Calu3 (cell line): ENCODE measurements at regions not wholly inside any gene's neighbourhood (a gene's known extent, or its start where the extent isn't known, plus 50 kb on each side); places are given as distances from the start of the nearest gene placed in this dataset.

Experiments
- BruUV-seq: library from RNA; stranded (reverse); fragments of 400-500 nt; replicated peaks from 2 replicates; lab custom pipeline; 2021; lab: Mats Ljungman, UMichigan
- CTCF ChIA-PET: fragments of 300-600 bp; sonication (Branson Sonifier 250); formaldehyde crosslinking; loops from one replicate; lab custom pipeline; 2022; ENCODE audit warnings: antibody characterized with exemption; lab: Charles Lee
- DNase-seq: peaks from one replicate; pipeline ENCODE4 v3.0.0; 2022
- H3K27ac Mint-ChIP-seq: one replicate; pipeline ENCODE4 v1.8.0; 2022; ENCODE audit warnings: mixed read lengths; ENCODE audit not compliant: unreplicated experiment
- H3K27me3 Mint-ChIP-seq: one replicate; pipeline ENCODE4 v1.8.0; 2022; ENCODE audit warnings: mixed read lengths; ENCODE audit not compliant: unreplicated experiment
- H3K36me3 Mint-ChIP-seq: one replicate; pipeline ENCODE4 v1.8.0; 2022; ENCODE audit warnings: mild to moderate bottlenecking, moderate library complexity, mixed read lengths; ENCODE audit not compliant: insufficient read depth, unreplicated experiment
- H3K4me1 Mint-ChIP-seq: one replicate; pipeline ENCODE4 v1.8.0; 2022; ENCODE audit warnings: mild to moderate bottlenecking, low read depth, mixed read lengths; ENCODE audit not compliant: unreplicated experiment
- H3K4me3 Mint-ChIP-seq: one replicate; pipeline ENCODE4 v1.8.0; 2022; ENCODE audit warnings: mild to moderate bottlenecking, low read depth, moderate library complexity, mixed read lengths; ENCODE audit not compliant: unreplicated experiment
- H3K9me3 Mint-ChIP-seq: one replicate; pipeline ENCODE4 v1.8.0; 2022; ENCODE audit warnings: low read depth, mixed read lengths; ENCODE audit not compliant: unreplicated experiment
- CTCF ChIP-seq: fragments of 200-600 bp; IDR thresholded peaks from one replicate; pipeline ENCODE4 v1.8.0; 2022; ENCODE audit warnings: antibody characterized with exemption; ENCODE audit not compliant: unreplicated experiment
- intact Hi-C: fragments of 100-400 bp; cut with micrococcal nuclease; formaldehyde crosslinking; loops from one replicate; pipeline ENCODE4 v1.10.0; 2022; ENCODE audit not compliant: unreplicated experiment

- CTCF ChIA-PET = interaction anchor here (1.1 kb wide), 1 partner anchor 125 kb away, joined by 3 read pairs; no protein-coding TSS in a partner anchor
- no peak overlapping the region for H3K27ac Mint-ChIP-seq
- intact Hi-C loops = no loop called here
- no peaks in the 10 kb centered on the region for H3K36me3 Mint-ChIP-seq
- DNase-seq = no peak
- no peak overlapping the region for H3K4me3 Mint-ChIP-seq
- no peaks in the 10 kb centered on the region for H3K27me3 Mint-ChIP-seq
- peaks cover 21% of the 10 kb centered on the region for H3K4me1 Mint-ChIP-seq
- no TSS peak for BruUV-seq
- no peak for TF ChIP-seq CTCF
- H3K9me3 Mint-ChIP-seq = no peaks in the 10 kb centered on the region
These were observed 87.8 kb upstream of the RBMS1 start for GRCh38 chr2:160581448-160581847.

GRCh38 chr2:160582081-160582480, 88.5 kb upstream of the RBMS1 start:
- Mint-ChIP-seq H3K4me1 (peaks cover 21% of the 10 kb centered on the region), H3K36me3 (no peaks in the 10 kb centered on the region), H3K27ac (no peak overlapping the region), H3K4me3 (no peak overlapping the region), H3K9me3 (no peaks in the 10 kb centered on the region), H3K27me3 (no peaks in the 10 kb centered on the region)
- no peak for DNase-seq
- no peak for TF ChIP-seq CTCF
- intact Hi-C loops = no loop called here
- BruUV-seq = no TSS peak
- CTCF ChIA-PET = no interaction called here

GRCh38 chr2:160582490-160583145, 89.0 kb upstream of the RBMS1 start:
- TF ChIP-seq CTCF = no peak
- Mint-ChIP-seq H3K27me3 (no peaks in the 10 kb centered on the region), H3K9me3 (no peaks in the 10 kb centered on the region), H3K36me3 (no peaks in the 10 kb centered on the region), H3K27ac (no peak overlapping the region), H3K4me3 (no peak overlapping the region), H3K4me1 (peaks cover 21% of the 10 kb centered on the region)
- intact Hi-C loops = no loop called here
- CTCF ChIA-PET = no interaction called here
- BruUV-seq = no TSS peak
- DNase-seq = no peak

GRCh38 chr2:160583146-160583535, 89.5 kb upstream of the RBMS1 start:
- no peak for TF ChIP-seq CTCF
- Mint-ChIP-seq H3K4me3 (no peak overlapping the region), H3K36me3 (no peaks in the 10 kb centered on the region), H3K9me3 (no peaks in the 10 kb centered on the region), H3K27me3 (no peaks in the 10 kb centered on the region), H3K27ac (no peak overlapping the region), H3K4me1 (peaks cover 21% of the 10 kb centered on the region)
- CTCF ChIA-PET = no interaction called here
- no TSS peak for BruUV-seq
- intact Hi-C loops = no loop called here
- DNase-seq = no peak
